ENCODE measurements at regions not wholly inside any gene's neighbourhood (a gene's known extent, or its start where the extent isn't known, plus 50 kb on each side); places are given as distances from the start of the nearest gene placed in this dataset.

GRCh38 chr17:68103148-68103547 is 67.6 kb downstream of the KPNA2 start:
- Histone ChIP-seq H3K79me2 (ENCODE audit: insufficient read depth, low read length) (no peaks in the 10 kb centered on the region), H3K9me3 (ENCODE audit: control insufficient read depth, low read depth, low read length) (no peaks in the 10 kb centered on the region)
- H3K27ac Mint-ChIP-seq = no peak overlapping the region

More at GRCh38 chr17:68103148-68103547, 67.6 kb downstream of the KPNA2 start:
- Histone ChIP-seq H4K20me1 (ENCODE audit: control insufficient read depth, insufficient read depth, insufficient read length) (no peaks in the 10 kb centered on the region), H3T11ph (ENCODE audit: low read length) (no peak overlapping the region), H3K14ac (ENCODE audit: insufficient read depth, low read length) (no peak overlapping the region), H3K18ac (ENCODE audit: insufficient read length, low read depth, low read length) (no peak overlapping the region), H3K4me2 (ENCODE audit: insufficient read depth, insufficient read length, low read length) (no peak overlapping the region), H3K23me2 (ENCODE audit: insufficient read length, low read depth, low read length, poor library complexity, severe bottlenecking) (peaks cover 8% of the 10 kb centered on the region), H3K79me1 (ENCODE audit: insufficient read depth, low read depth, low read length, poor library complexity, severe bottlenecking) (peaks cover 2% of the 10 kb centered on the region), H3K27me3 (ENCODE audit: insufficient read depth, low read length) (no peaks in the 10 kb centered on the region; the same call in 1 of the 2 replicates), H3K56ac (ENCODE audit: insufficient read length, low read depth, low read length) (no peak overlapping the region), H4K8ac (replicated peaks; ENCODE audit: insufficient read length, low read depth, low read length) (no peak overlapping the region), H2AK5ac (ENCODE audit: insufficient read length, low read length) (no peak overlapping the region), H2AFZ (ENCODE audit: low read length) (no peak overlapping the region), H4K91ac (ENCODE audit: insufficient read length, low read depth, low read length) (no peak overlapping the region), H2BK15ac (ENCODE audit: low read depth, low read length) (no peak overlapping the region), H3K23ac (ENCODE audit: insufficient read length, low read depth, low read length) (no peak overlapping the region), H3K9ac (ENCODE audit: extremely low read depth, insufficient read length, low read length) (no peak overlapping the region), H3K27ac (ENCODE audit: insufficient read length, low read depth, low read length) (no peak overlapping the region), H2BK120ac (ENCODE audit: low read depth, low read length, poor library complexity, severe bottlenecking) (no peak overlapping the region), H2BK12ac (ENCODE audit: insufficient read length, low read depth, low read length) (no peak overlapping the region), H2BK5ac (ENCODE audit: insufficient read length, low read length) (no peak overlapping the region), H4K5ac (ENCODE audit: insufficient read length, low read depth, low read length) (no peak overlapping the region), H3K4ac (ENCODE audit: low read depth, low read length) (no peak overlapping the region), H3K4me1 (ENCODE audit: insufficient read depth, low read length) (no peaks in the 10 kb centered on the region), H2BK20ac (ENCODE audit: low read depth, low read length, poor library complexity, severe bottlenecking) (no peak overlapping the region)
- Mint-ChIP-seq H3K36me3 (ENCODE audit: insufficient read depth in 1 of 3, low read depth in 3 of 3) (peaks cover 0 to 12% (median 10%) of the 10 kb centered on the region in 3 experiments; a peak in 4 of 7 replicates), H3K9me3 (peaks cover 3 to 9% of the 10 kb centered on the region in 2 experiments; a peak in 4 of 5 replicates), H3K4me1 (peaks cover 12 to 14% of the 10 kb centered on the region in 2 experiments), H3K27me3 (ENCODE audit: low read depth) (peaks cover 19% of the 10 kb centered on the region), H3K4me3 (peak overlapping the region; percentile 90 to 93; a peak in 3 of 5 replicates)
- DNase-seq = no peak
- no peak for TF ChIP-seq CTCF (conservative IDR thresholded peaks at IDR 0.05)

Data from H9 (cell line).